NCI-H82 treated with DMSO at 0.1 percent for 48 hours (cell line): ENCODE measurements at regions not wholly inside any gene's neighbourhood (a gene's known extent, or its start where the extent isn't known, plus 50 kb on each side); places are given as distances from the start of the nearest gene placed in this dataset.

Source experiments
- DNase-seq: peaks from one replicate; lab custom pipeline; 2025; ENCODE audit not compliant: unreplicated experiment; lab: John Stamatoyannopoulos, UW

DNA sequence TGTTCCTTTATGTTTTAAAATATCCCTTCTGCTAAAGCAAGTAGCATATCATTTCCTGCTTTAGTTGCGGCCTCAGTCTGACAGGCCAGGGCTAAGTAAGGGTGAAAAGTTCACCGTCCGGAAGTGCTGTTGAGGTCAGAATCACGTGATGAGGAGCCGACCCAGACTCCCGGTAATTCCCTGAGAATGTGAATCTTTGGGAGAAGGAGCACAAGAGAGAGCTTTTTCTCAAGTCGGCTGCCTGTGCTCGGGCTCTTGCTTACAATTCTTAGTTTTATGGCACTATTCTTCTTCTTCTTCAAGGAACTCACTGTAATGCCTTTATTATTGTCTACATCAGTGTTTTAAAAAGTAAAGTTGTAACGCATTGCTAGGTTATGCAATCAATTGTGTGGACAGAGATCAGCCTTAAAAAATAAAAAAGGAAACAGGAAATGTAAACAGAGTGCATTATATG is 309.3 kb downstream of the PRL start:
- DNase-seq = no peak

DNA sequence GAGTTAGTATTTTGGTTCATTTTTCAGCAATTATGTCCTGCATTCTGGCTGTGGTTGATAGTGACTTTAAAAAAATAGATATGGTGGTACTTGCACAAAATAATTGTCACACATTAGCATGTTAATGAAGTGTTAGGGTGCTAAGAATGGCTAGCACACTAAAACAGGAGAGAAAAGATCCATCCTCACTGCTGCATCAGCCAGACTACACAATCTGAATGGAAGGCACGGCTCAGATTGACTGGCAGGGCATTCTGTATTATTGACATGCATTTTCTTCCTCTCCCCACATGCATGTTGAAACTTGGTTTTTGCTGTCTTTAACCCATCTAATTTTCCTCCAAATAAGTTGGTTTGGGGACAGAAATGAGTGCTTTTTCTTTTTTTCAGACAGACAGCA is 306.3 kb downstream of the PRL start:
- DNase-seq = no peak

DNA sequence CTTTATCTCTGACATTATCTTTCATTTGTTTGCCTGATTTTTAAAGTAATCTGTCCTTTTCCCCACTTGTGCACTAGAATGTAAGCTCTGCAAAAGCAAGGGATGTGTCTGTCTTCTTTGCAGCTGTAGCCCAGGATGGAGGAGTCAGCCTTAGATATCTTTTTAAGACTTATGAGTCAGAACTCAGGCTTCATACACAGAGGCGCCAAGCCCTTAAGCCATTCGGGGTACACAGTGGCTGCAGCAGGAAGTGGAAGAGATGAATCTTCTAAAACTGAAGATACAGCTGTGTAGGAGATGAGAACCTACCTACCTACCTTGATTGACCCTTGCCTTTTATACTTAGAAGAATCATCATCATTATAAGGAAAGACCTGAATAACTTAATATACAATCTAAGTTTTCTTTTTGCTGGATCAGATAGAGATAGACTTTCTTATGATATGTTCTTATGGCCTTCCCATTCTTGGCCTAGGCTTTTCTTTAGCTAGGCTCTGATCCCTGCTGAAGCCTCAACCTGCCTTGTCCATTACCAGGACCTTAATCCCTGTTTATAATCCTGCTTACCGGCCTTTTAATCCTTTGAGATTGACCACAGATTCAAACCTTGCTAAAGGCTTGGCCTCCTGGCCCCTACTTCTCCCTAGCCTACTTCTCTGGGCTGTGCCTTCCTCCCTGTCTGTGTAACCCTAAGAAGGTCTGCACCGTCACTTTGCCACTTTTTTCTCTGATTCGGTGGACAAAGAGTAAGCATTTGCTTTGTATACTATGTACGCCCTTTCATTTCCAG is 304.5 kb downstream of the PRL start:
- DNase-seq = peak; percentile 83

DNA sequence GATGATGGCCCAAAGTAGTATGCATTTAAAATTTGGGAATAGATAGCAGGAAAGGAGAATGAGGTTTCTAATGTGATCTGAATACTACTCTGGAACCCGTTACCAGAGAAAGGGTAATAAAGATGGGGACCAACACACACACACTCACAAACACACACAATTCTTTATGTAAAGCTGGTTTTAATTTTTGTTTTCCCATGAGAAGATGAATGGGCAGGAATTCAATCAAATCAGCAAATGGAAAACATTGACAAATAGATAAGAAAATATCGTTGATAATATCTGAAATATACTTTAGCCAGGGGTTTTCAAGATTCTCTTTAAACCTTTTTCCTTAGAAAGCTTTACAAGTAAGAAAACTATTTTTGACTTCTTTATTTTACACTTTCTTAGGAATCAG is 303.0 kb downstream of the PRL start:
- DNase-seq = no peak

DNA sequence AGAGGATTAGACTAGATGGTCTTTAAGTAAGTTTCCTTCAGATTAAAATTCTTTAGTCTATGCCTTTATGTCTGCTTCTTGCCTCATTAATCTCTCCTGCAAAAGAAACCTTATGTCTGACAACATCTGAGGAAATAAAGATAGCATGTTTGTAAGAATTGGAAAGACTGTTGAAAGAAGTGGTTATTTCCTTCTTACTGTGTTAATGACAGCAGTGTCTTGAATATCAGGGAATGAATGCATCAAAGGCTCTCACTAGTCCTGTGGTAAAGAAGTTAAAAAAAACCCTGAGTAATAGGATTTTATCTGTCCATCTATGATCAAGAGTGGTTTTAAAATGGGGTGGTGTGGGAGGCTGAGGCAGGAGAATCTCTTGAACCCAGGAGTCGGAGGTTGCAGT is 302.0 kb downstream of the PRL start:
- DNase-seq = no peak

DNA sequence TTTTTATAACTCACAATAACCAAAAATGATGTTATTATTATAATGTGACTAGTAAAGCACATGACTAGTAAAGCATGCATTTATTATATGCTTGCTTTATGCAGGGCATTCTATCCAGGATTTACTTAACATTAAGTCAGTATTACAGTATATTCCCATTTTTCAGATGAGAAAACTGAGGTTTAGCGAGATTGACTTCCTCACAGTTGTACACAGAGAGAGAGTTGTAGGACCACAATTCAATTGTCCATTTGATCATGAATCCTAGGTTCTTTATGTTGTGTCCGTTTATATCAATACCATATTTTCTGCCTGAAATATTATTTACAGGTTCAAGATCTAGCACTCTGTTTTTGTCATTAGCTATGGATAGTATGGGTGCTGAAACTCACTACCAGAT is 301.5 kb downstream of the PRL start:
- no peak for DNase-seq

DNA sequence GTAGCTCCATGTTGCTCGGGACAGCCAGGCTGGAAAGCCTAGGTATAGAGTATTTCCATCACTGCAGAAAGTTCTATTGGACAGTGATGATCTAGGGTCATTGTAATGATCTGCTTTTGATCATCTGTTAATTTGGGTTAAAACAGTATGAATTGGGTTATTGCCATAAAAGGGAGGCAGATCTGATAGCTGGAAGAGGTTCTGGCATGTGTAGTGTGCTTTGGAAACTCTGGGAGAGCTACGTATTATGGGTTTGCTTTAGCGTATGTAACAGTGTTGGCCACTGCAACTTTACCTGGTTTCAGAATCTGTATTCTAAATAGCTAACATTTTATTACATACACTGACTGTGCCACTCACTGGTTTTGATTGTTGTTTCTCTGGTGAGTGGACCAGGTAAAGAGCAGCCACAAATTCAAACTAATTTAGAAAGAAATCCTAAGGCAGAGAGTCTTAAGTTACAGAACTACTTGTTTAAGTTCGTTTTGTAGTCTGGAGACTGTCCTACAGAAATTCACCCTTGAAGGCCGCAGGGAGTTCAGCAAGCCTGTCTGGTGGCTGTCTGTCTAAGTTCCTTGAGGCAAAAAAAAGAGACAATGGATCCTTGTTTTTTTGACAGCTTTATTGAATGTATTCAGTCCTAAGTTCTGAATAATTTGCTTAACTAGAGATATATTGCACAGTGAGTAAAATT is 300.3 kb downstream of the PRL start:
- no peak for DNase-seq

DNA sequence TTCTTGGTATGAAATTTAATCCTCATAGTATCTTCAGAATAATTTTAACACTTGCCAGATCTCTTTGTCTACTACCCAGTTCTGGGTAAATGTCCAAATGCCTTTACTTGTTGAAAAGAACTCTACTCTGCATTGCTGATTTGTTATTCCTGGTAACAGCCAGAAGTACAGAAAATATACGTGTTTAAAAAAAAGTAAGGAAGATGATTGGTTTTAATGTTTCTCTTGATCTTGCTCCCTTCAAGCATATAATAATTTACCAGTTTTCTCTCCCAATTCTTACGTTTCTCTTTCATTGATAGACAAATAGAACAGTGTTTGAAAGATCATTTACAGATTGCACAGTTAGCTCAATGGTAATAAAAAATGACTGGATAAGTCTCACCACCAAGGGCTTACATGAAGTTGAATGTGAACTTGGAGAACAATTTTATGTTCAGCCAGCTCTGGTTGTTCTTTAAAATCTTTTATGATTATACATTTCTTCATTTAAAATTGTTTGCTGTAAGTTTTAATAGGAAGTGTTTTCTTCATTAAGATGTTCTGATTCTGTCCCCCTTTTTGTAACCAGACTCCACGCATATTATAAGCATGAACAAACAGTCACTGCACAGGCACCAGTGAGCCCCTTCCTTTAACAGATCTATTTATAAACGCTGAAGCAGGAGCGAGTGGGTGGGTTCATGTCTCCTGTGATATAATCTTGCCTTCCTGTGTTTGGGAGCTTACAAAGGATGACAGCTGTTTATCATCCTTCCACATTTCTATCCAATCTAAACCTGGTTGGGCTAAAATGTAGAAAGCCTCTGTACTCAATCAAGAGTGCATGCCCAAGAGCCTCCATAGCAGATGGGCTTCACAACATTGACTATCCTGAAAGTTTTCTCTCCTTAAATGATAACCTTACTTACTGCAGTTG is 299.5 kb downstream of the PRL start:
- DNase-seq = peak; percentile 74

DNA sequence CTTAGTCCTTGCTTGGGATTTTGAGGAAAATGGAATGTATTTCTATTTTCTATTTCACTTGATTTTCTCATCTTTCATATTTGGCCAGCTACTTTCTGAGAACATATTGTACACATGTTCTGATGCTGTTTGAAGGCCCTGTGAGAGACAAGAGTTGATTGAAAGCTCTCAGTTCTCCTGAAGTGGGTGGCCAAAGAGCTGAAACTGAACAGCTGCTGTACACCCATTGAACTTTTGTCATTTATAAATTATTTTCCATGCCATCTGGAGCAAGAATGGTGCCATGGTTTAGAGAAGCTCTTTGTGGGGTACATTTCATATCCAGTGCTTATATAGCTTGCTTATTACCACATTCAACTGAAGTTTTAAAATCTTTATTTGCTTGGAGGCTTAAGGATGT is 298.3 kb downstream of the PRL start:
- no peak for DNase-seq

DNA sequence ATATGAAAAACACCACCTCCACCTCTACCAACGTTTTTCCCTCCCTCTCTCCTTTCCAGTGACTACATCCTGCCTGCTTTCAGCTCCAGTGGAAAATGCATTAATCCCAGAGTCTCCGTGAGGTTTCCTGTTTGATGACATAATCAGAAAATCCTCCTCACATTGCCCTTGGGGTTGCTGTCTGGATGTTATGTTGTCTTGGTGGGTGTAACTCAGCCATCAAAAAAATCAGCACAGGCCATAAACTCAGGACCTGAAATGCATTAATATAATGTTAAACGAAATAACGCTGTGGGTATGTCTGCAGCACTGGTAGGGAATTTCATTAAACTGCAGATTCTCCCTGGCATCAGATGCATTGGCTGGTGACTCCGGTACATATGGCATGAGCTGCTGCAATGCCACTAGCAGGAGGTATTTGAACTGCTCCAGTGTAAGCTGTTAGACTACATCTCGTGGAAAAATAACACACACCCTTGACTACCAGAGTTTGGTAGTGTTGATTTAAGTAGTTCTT is 297.8 kb downstream of the PRL start:
- DNase-seq = no peak

DNA sequence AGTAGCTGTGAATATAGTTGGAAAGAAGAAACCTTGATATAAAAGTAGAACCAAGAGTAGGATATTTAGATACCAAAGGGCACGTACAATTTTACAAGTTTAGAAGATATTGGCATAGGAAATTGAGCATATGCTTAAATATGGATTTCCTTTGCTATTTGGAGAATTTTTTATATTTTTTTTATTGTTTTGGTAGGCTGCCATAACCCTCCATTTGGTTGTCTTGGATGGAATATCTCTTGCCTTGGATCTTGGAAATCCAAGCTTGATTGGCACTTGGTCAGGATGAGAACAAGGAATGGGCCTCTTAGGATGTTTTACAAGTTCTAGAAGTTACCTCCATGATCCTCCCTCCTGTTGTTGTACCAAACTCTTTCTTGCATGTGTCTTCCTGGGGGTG is 297.1 kb downstream of the PRL start:
- DNase-seq = no peak

DNA sequence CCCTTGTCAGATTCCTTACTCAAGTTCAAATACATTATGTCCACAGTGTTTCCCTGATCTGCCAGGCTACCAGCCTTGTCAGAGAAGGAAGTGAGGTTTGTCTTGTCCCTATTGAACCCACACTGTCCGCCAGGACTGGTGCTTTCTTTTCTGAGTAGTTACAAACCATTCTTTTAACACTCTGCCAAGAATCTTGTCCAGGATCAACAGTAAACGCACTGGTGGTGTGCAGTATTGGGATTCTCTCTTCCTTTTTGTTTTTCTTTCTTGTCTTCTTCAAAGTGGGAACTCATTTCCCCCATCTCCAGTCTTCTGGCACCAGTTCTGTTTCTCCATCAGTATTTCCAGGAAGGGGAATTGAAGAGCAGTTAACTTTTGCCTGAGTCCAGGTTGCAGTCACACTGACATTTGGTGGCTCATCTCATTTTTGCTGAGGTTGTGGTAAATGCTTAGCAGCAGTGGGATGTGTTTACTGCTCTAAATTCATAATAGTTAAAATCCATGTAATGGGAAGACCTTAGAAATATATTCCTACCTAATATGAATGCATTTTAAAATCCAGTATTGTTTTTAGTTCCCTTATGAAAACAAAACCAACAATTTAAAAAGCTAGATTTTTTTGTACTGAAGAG is 295.3 kb downstream of the PRL start:
- no peak for DNase-seq

DNA sequence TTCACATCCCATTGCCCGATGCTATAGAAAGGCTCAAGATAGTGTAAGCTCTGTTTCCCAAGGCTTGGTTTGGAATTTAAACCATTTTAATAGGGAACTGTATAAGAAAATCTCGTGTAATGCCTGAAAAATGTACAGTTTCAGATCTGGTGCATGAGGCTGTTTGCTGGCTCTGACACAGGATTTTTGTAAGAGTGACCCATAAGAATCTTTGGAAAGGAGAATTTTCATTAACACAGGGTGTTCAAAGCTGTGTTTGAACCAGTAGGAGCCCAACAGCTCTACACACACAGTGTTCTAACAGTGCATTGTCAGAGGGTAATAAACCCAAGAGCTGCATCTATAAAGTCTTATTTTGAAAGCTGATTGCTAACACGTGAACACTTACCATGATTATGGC is 293.5 kb downstream of the PRL start:
- no peak for DNase-seq

DNA sequence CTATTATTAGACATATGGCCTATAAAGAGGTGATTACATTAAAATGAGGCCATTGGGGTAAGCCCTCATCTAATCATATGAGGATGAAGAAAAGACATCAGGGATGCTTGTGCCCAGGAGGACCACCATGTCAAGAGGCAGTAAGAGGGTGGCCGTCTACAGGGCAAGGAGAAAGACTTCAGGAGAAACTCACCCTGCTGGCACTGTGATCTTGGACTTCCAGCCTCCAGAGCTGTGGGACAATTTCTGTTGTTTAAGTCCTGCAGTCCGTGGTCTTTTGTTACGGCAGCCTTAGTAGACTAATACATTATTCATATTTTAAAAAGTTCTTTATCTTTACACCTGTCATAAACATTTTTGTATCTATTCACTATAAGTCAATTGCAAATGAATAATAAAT is 290.0 kb downstream of the PRL start:
- no peak for DNase-seq

DNA sequence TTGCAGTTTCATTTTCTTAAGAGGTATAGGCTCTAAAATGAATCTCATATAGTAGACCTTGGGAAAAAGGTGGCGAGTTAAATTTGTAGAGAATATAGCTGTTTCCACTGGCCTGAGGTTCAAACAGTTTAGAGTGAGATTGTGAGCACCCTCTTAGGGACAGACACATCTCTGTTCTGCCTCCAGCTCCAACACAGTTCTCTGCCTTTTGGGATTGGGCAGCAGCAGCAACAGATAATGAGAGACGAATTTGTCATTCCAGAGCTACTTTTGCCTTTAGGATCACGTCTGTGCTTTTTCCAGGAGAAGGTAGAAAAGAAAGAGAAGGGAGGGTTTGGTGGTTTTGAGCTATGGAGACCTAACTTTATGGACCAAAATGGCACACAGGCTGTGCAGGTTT is 289.4 kb downstream of the PRL start:
- no peak for DNase-seq

DNA sequence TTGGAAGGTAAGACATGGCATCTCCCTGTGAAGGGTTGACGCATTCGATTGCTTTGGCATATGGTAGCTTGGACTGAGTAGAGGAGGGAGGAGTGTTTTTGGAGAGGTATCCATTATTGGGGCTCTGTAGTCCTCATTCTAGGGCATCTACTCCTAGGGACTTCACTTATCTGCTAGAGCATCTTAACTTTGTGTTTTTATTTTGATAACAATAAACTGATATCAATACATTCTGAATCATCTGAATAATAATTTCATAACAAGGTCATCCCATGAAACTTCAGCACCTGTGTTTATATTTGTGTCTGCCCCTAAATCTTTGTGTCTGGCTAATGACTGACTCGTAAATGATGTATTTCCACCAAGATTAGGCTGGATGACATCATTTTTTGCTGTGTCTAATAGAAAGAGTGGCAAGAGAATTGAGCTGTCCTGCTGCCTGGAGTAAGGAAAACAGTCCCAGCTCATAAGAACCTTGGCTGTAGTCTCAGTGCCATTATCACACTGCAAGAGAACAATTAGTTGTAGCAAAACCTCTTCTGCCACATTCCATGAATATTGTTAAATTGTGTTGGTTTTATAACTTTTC is 288.5 kb downstream of the PRL start:
- DNase-seq = no peak

DNA sequence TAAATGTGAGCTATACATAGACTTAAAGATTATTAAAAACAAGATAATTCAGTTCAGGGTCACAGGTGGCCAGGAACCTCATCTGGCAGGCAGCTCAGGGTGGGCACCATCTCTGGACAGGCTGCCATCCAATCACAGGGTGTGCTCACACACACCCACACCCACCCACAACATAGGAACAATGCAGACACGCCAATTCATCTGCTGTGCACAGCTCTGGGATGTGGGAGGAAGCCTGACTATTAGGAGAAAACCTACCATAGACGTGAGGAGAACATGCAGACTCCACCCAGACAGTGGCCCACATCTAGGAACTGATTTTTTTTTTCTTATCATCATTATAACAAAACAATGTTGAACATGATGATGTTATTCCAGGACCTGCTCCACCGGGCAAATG is 286.7 kb downstream of the PRL start:
- no peak for DNase-seq

DNA sequence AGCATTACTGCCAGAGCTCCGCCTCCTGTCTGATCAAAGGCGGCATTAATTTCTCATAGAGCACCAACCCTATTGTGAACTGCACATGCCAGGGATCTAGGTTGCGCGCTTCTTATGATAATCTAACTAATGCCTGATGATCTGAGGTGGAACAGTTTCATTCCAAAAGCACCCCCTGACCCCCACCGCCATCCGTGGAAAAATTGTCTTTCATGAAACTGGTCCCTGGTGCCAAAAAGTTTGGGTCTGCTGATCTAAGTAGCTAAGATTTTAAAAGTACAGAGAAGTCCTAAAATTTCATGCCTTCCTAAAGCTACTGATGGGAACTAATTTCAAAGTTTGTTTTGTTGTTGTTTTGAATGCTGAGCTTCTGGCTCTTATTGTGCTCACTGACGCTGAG is 281.6 kb downstream of the PRL start:
- DNase-seq = no peak

DNA sequence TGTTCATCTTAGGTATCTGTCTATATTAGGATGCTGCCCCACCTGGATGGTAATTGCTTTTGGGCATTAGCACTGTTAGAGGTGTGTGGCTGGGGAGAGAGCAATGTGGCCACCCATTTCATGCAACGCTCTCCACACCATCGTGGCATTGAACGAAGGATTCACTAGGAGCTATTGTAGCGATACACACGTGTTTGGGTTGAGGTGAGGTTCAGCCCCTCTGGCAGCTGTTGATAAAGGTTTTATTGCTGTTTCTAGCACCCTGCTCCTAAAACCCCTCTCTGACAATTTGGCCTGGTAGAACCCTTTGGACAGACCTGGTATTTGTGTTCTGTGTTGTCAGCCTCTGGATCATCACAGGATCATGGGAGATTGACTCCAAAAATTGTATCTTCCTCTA is 280.9 kb downstream of the PRL start:
- no peak for DNase-seq

DNA sequence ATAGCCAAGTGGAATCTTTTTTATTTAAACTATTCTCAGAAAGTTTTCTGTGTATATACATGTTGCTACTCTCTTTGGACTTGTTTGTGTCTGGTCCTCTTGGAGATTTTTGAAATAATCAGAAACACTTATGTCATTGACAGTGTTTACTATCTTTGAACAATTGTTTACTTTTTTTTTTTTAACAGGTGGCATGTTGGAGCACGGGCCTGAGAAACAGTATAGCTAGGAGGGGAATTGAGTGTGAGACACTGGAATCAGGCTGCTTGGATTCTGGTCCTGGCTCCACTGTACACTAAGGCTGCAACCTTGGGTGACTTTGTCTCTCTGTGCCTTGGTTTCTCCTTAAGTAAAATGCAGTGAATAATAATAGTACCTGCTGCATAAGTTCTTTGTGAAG is 279.6 kb downstream of the PRL start:
- DNase-seq = no peak

DNA sequence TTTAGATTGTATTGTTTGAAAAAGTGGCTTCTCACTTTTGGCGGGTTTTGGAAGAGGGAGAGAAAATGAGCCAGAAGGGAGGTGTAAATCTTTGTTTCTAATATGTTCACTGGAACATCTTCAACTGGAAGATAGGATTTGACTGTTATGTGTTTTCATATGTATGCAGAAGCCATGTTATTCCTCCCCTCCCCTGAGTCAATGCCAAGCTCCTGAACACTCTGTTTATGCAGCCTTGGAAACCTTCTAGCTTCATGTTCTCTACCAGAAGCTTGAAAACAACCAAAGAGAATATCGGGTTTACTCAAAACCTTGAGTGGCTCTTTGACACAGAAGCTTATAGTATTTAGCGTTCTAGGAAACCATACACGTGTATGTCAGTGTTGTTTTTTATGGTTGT is 279.1 kb downstream of the PRL start:
- no peak for DNase-seq
